ENCODE measurements at regions not wholly inside any gene's neighbourhood (a gene's known extent, or its start where the extent isn't known, plus 50 kb on each side); places are given as distances from the start of the nearest gene placed in this dataset.

GRCh38 chr14:23704890-23705289 lies 68.7 kb downstream of the DHRS2 start:
- Histone ChIP-seq H3K9me3 (peaks cover 0 to 12% of the 10 kb centered on the region in 2 donors), H3K36me3 (no peaks in the 10 kb centered on the region), H3K4me3 (no peak overlapping the region), H3K27ac (no peak overlapping the region), H3K4me1 (no peaks in the 10 kb centered on the region), H3K27me3 (no peaks in the 10 kb centered on the region)
- DNase-seq (ENCODE audit: low spot score) = no peak
- TF ChIP-seq, protein P1, sequence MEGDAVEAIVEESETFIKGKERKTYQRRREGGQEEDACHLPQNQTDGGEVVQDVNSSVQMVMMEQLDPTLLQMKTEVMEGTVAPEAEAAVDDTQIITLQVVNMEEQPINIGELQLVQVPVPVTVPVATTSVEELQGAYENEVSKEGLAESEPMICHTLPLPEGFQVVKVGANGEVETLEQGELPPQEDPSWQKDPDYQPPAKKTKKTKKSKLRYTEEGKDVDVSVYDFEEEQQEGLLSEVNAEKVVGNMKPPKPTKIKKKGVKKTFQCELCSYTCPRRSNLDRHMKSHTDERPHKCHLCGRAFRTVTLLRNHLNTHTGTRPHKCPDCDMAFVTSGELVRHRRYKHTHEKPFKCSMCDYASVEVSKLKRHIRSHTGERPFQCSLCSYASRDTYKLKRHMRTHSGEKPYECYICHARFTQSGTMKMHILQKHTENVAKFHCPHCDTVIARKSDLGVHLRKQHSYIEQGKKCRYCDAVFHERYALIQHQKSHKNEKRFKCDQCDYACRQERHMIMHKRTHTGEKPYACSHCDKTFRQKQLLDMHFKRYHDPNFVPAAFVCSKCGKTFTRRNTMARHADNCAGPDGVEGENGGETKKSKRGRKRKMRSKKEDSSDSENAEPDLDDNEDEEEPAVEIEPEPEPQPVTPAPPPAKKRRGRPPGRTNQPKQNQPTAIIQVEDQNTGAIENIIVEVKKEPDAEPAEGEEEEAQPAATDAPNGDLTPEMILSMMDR (IDR thresholded peaks at IDR 0.05) = no peak

- Histone ChIP-seq H3K27ac (no peak overlapping the region), H3K27me3 (no peaks in the 10 kb centered on the region), H3K4me3 (no peak overlapping the region), H3K36me3 (no peaks in the 10 kb centered on the region), H3K9me3 (peaks cover 0 to 12% of the 10 kb centered on the region in 2 donors), H3K4me1 (no peaks in the 10 kb centered on the region)
- DNase-seq (ENCODE audit: low spot score) = no peak
- TF ChIP-seq, protein P1 (IDR thresholded peaks at IDR 0.05) = no peak
Observed at GRCh38 chr14:23707415-23707814, 71.3 kb downstream of the DHRS2 start.

DNA sequence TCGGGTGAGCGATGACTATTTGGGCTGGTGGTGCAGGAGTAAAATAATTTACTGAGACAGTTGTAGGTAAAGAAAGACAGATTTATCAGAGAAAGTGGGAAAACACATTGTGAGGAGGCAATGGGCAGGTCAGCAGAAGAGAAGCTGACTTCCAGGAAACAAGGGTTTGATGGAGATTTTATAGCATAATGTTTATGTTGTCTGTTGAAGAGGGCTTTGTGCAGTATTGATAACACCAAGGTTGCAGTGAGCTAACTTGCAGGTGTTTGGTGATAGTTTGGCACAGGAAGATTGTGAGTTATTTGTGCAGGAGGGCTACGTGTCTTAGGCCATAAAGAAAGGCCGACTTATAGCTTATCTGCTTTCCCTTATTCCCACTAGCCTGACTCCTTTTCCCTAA lies 72.2 kb downstream of the DHRS2 start:
- H3K36me3 ChIP-seq = no peaks in the 10 kb centered on the region
- H3K9me3 ChIP-seq = peaks cover 0 to 12% of the 10 kb centered on the region in 2 donors
- DNase-seq (ENCODE audit: low spot score) = no peak

GRCh38 chr14:23709923-23710322 lies 73.8 kb downstream of the DHRS2 start:
- Histone ChIP-seq H3K9me3 (peaks cover 0 to 7% of the 10 kb centered on the region in 2 donors), H3K4me3 (no peak overlapping the region), H3K4me1 (no peaks in the 10 kb centered on the region), H3K27ac (no peak overlapping the region), H3K36me3 (no peaks in the 10 kb centered on the region), H3K27me3 (no peaks in the 10 kb centered on the region)
- no peak for DNase-seq (ENCODE audit: low spot score)
- TF ChIP-seq, protein P1 (IDR thresholded peaks at IDR 0.05) = no peak

More for the DNA sequence above, 72.2 kb downstream of the DHRS2 start:
- no peak overlapping the region for H3K4me3 ChIP-seq
- TF ChIP-seq, protein P1 (IDR thresholded peaks at IDR 0.05) = no peak
- H3K27ac ChIP-seq = no peak overlapping the region
- H3K4me1 ChIP-seq = no peaks in the 10 kb centered on the region
- no peaks in the 10 kb centered on the region for H3K27me3 ChIP-seq

DNA sequence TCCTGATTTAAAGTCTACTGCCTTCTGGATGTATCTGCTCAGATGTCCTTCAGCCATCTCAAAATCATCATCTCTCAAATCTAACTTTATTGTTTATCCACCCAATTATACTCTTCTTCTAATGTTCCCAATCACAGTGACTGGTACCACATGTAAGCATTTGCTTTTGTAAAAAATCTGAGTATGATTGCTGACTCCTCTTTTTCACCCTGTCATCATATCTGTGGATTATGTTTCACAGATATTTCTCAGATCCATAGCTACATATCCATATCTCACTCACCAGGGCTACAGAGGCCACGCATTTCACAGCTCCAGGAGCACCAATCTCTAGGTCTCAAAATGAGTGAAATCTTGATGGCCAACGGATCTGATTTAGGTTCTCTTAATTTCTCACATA lies 76.1 kb downstream of the DHRS2 start:
- no peak for DNase-seq (ENCODE audit: low spot score)
- H3K27me3 ChIP-seq = no peaks in the 10 kb centered on the region
- no peaks in the 10 kb centered on the region for H3K36me3 ChIP-seq
- no peaks in the 10 kb centered on the region for H3K4me1 ChIP-seq
- H3K9me3 ChIP-seq = no peaks in the 10 kb centered on the region
- no peak overlapping the region for H3K27ac ChIP-seq
- no peak overlapping the region for H3K4me3 ChIP-seq
- TF ChIP-seq, protein P1 (IDR thresholded peaks at IDR 0.05) = no peak

DNA sequence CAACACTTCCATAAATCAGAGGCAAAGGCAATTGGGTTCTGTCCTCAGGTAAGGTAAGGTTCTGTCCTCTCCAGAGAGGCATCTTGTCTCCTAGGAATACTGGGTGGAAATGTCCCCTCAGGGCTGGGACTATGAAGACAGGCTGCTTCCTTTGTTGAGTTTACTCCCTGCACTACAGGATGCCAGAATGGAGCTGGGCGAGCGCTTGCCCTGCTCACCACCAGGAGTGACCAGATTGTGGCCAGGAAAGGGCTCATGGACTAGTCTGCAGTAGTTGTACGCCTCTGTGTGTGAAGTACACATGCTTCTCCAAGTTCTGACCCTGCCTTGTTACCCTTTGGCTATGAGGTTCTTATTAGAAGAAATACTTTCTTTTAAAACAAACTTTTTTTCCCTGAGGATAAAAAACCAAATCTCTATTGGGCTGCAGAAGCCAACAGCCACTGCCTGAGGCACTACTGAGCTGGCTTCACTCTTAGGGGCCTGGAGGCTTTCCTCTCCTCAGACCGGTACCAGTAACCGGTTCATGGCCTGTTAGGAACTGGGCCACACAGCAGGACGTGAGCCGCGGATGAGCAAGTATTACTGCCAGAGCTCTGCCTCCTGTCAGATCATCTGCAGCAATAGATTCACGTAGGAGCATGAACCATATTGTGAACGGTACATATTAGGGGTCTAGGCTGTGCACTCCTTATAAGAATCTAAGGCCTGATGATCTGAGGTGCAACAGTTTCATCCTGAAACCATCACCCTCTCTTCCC lies 83.2 kb downstream of the DHRS2 start:
- no peak for DNase-seq (ENCODE audit: low spot score)
- Histone ChIP-seq H3K4me1 (no peaks in the 10 kb centered on the region), H3K36me3 (no peaks in the 10 kb centered on the region), H3K27me3 (no peaks in the 10 kb centered on the region), H3K9me3 (no peaks in the 10 kb centered on the region), H3K27ac (no peak overlapping the region), H3K4me3 (no peak overlapping the region)
- TF ChIP-seq, protein P1 (IDR thresholded peaks at IDR 0.05) = no peak
